CD14-positive monocyte (primary cell): ENCODE measurements at regions not wholly inside any gene's neighbourhood (a gene's known extent, or its start where the extent isn't known, plus 50 kb on each side); places are given as distances from the start of the nearest gene placed in this dataset.

Experiments
- DNase-seq, 3 donors: peaks; one replicate each; pipeline ENCODE4 v3.0.0-alpha.2; 2011 to 2022
- H2AFZ ChIP-seq: 2 replicates; pipeline ENCODE4 v1.6.0; 2012; ENCODE audit warnings: mild to moderate bottlenecking, low read depth, low read length, inconsistent platforms; ENCODE audit not compliant: insufficient read depth, poor library complexity, severe bottlenecking
- H3K27ac ChIP-seq, 2 donors: 1 replicate in 1 of 2; 2 replicates in 1 of 2; pipeline ENCODE4 v1.5.1; 2012 to 2013; ENCODE audit warnings: low read length in 2 of 2, control low read depth in 1 of 2, inconsistent platforms in 1 of 2, low read depth in 1 of 2, mild to moderate bottlenecking in 1 of 2
- H3K27me3 ChIP-seq, 2 donors: one replicate each; pipeline versions ENCODE4 v1.6.0 to v1.6.1; 2011 to 2013; ENCODE audit warnings: low read length in 2 of 2; ENCODE audit not compliant: control insufficient read depth in 2 of 2, insufficient read depth in 2 of 2
- H3K36me3 ChIP-seq, 2 donors: replicated peaks in 1 of 2; 1 replicate in 1 of 2; 2 replicates in 1 of 2; pipeline versions ENCODE4 v1.5.1 to v1.6.1; 2012 to 2013; ENCODE audit warnings: low read length in 2 of 2, control low read depth in 1 of 2, inconsistent platforms in 1 of 2, mild to moderate bottlenecking in 1 of 2; ENCODE audit not compliant: insufficient read depth in 2 of 2, control insufficient read depth in 1 of 2
- H3K4me1 ChIP-seq, 2 donors: 1 replicate in 1 of 2; 2 replicates in 1 of 2; pipeline versions ENCODE4 v1.5.1 to v1.6.1; 2012 to 2013; ENCODE audit warnings: low read length in 2 of 2, control low read depth in 1 of 2, inconsistent platforms in 1 of 2, mild to moderate bottlenecking in 1 of 2, moderate library complexity in 1 of 2; ENCODE audit not compliant: insufficient read depth in 2 of 2, control insufficient read depth in 1 of 2
- H3K4me2 ChIP-seq: replicated peaks from 2 replicates; pipeline ENCODE3; 2012; ENCODE audit warnings: low read length, moderate library complexity, mild to moderate bottlenecking; ENCODE audit not compliant: poor library complexity, severe bottlenecking; ENCODE audit errors: extremely low read depth
- H3K4me3 ChIP-seq, 3 experiments: fragments of 200-600 bp in 1 of 3; sonication (generic) in 1 of 3; replicated peaks in 1 of 3; 1 replicate in 2 of 3; 2 replicates in 1 of 3; pipeline ENCODE4 v1.5.1; 2011 to 2013; ENCODE audit warnings: low read length in 3 of 3, mild to moderate bottlenecking in 3 of 3, control low read depth in 2 of 3, low read depth in 2 of 3, inconsistent platforms in 1 of 3, moderate library complexity in 1 of 3
- H3K79me2 ChIP-seq: 2 replicates; pipeline ENCODE4 v1.6.0; 2012; ENCODE audit warnings: mild to moderate bottlenecking, control low read depth, inconsistent platforms, low read length, moderate library complexity; ENCODE audit not compliant: insufficient read depth
- H3K9ac ChIP-seq: 2 replicates; pipeline ENCODE4 v1.6.0; 2017; ENCODE audit warnings: low read length, mild to moderate bottlenecking; ENCODE audit not compliant: insufficient read depth, poor library complexity, severe bottlenecking
- H3K9me3 ChIP-seq, 2 donors: replicated peaks in 1 of 2; 1 replicate in 1 of 2; 2 replicates in 1 of 2; pipeline versions ENCODE4 v1.5.1 to v1.6.1; 2012 to 2013; ENCODE audit warnings: low read length in 2 of 2, control low read depth in 1 of 2; ENCODE audit not compliant: control insufficient read depth in 1 of 2, insufficient read depth in 1 of 2
- H4K20me1 ChIP-seq: 2 replicates; pipeline ENCODE4 v1.6.0; 2012; ENCODE audit warnings: mild to moderate bottlenecking, low read length, control low read depth, moderate library complexity; ENCODE audit not compliant: insufficient read depth
- H3K27ac Mint-ChIP-seq, 7 donors: one replicate each; pipeline ENCODE4 v1.8.0; 2020; ENCODE audit warnings: mild to moderate bottlenecking in 7 of 7, mixed read lengths in 7 of 7, moderate library complexity in 6 of 7, inconsistent platforms in 2 of 7
- H3K27me3 Mint-ChIP-seq, 3 donors: one replicate each; pipeline ENCODE4 v1.8.0; 2021 to 2022; ENCODE audit warnings: low read depth in 3 of 3, mild to moderate bottlenecking in 3 of 3, mixed read lengths in 3 of 3, moderate library complexity in 3 of 3, inconsistent platforms in 1 of 3
- H3K36me3 Mint-ChIP-seq, 2 donors: one replicate each; pipeline ENCODE4 v1.8.0; 2020; ENCODE audit warnings: mixed read lengths in 2 of 2, inconsistent platforms in 1 of 2, mild to moderate bottlenecking in 1 of 2
- H3K4me1 Mint-ChIP-seq: one replicate; pipeline ENCODE4 v1.8.0; 2020; ENCODE audit warnings: mild to moderate bottlenecking, mixed read lengths
- H3K4me3 Mint-ChIP-seq, 2 donors: one replicate each; pipeline ENCODE4 v1.8.0; 2020; ENCODE audit warnings: mild to moderate bottlenecking in 2 of 2, mixed read lengths in 2 of 2, moderate library complexity in 1 of 2
- H3K9me3 Mint-ChIP-seq, 7 donors: one replicate each; pipeline ENCODE4 v1.8.0; 2020 to 2022; ENCODE audit warnings: mixed read lengths in 7 of 7, mild to moderate bottlenecking in 6 of 7, moderate library complexity in 6 of 7, inconsistent platforms in 2 of 7
- WGBS: methylation state at CpG from one replicate; pipeline ENCODE4 v1.1.5; 2013; ENCODE audit warnings: missing lambda C conversion rate; ENCODE audit not compliant: insufficient coverage; 5-methylcytosine and 5-hydroxymethylcytosine counted together
- intact Hi-C, 2 donors: fragments of 100-400 bp; cut with micrococcal nuclease; formaldehyde crosslinking; loops; one replicate each; pipeline versions ENCODE4 v1.15.0 to v1.15.1; 2023
- TF ChIP-seq, protein P1 (sequence below): fragments of 200-600 bp; IDR thresholded peaks from one replicate; pipeline ENCODE4 v1.8.0; 2022; ENCODE audit warnings: antibody characterized with exemption, mild to moderate bottlenecking

DNA sequence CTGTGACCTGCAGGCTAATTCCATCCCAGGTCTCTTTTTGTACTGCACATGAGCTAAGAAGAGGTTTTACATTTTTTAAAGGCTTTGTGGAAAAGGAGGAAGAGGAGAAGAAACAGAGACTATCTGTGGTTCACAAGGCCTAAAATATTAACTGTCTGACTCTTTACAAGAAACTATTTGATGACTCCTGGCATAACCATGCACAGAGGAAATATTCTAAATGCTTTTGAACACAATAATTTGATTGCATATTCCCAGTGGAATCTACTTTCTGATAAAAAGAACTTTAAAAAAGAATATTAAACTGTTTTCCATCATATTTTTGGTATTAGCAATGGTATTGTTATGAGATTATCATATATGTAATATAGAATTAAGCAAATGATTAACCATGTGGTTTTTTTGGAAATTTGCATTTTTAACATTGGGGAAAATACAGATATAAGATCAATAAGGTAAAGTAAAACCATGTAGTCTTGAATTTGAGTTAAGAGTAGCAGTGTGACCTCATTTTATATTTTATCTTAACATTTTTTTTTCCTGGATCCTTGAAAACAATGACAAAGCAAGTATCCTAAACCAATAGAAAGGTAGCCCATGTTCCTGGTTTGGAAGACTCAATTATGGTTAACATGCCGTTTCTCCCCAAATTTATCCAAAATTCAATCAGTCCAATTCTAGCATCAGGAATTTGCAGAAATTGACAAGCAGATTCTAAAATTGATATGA, 251.0 kb downstream of the UQCRFS1 start:
- Mint-ChIP-seq H3K27me3 (peaks cover 0 to 3% (median 2%) of the 10 kb centered on the region in 3 donors), H3K36me3 (no peaks in the 10 kb centered on the region), H3K27ac (no peak overlapping the region), H3K4me3 (no peak overlapping the region), H3K9me3 (peaks cover 0 to 9% (median 2%) of the 10 kb centered on the region in 7 donors), H3K4me1 (no peaks in the 10 kb centered on the region)
- Histone ChIP-seq H3K4me1 (no peaks in the 10 kb centered on the region), H2AFZ (no peak overlapping the region), H3K27ac (no peak overlapping the region), H3K9ac (no peak overlapping the region), H3K9me3 (no peaks in the 10 kb centered on the region), H3K4me3 (no peak overlapping the region), H4K20me1 (no peaks in the 10 kb centered on the region), H3K36me3 (no peaks in the 10 kb centered on the region), H3K4me2 (no peak overlapping the region), H3K27me3 (no peaks in the 10 kb centered on the region), H3K79me2 (no peaks in the 10 kb centered on the region)
- DNase-seq, result no peak
- TF ChIP-seq, protein P1, sequence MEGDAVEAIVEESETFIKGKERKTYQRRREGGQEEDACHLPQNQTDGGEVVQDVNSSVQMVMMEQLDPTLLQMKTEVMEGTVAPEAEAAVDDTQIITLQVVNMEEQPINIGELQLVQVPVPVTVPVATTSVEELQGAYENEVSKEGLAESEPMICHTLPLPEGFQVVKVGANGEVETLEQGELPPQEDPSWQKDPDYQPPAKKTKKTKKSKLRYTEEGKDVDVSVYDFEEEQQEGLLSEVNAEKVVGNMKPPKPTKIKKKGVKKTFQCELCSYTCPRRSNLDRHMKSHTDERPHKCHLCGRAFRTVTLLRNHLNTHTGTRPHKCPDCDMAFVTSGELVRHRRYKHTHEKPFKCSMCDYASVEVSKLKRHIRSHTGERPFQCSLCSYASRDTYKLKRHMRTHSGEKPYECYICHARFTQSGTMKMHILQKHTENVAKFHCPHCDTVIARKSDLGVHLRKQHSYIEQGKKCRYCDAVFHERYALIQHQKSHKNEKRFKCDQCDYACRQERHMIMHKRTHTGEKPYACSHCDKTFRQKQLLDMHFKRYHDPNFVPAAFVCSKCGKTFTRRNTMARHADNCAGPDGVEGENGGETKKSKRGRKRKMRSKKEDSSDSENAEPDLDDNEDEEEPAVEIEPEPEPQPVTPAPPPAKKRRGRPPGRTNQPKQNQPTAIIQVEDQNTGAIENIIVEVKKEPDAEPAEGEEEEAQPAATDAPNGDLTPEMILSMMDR, result no peak
- intact Hi-C loops, result no loop called here
- no CpG with 5 or more reads among the region's 1 CpG for WGBS

GRCh38 chr19:28960986-28961705, 251.8 kb downstream of the UQCRFS1 start:
- DNase-seq, result no peak
- Histone ChIP-seq H3K27ac (no peak overlapping the region), H3K9ac (no peak overlapping the region), H3K4me1 (no peaks in the 10 kb centered on the region), H3K4me3 (no peak overlapping the region), H3K36me3 (no peaks in the 10 kb centered on the region), H2AFZ (no peak overlapping the region), H4K20me1 (no peaks in the 10 kb centered on the region), H3K4me2 (no peak overlapping the region), H3K27me3 (no peaks in the 10 kb centered on the region), H3K79me2 (no peaks in the 10 kb centered on the region), H3K9me3 (no peaks in the 10 kb centered on the region)
- intact Hi-C loops, result no loop called here
- no peaks in the 10 kb centered on the region for H3K36me3 Mint-ChIP-seq
- TF ChIP-seq, protein P1, result no peak
- peaks cover 0 to 3% (median 2%) of the 10 kb centered on the region in 3 donors for H3K27me3 Mint-ChIP-seq
- no peak overlapping the region for H3K4me3 Mint-ChIP-seq
- 89% methylated on average over 3 of the region's 4 CpGs for WGBS
- peaks cover 0 to 10% (median 2%) of the 10 kb centered on the region in 7 donors for H3K9me3 Mint-ChIP-seq
- no peaks in the 10 kb centered on the region for H3K4me1 Mint-ChIP-seq
- H3K27ac Mint-ChIP-seq, result no peak overlapping the region
